ENCODE measurements at regions not wholly inside any gene's neighbourhood (a gene's known extent, or its start where the extent isn't known, plus 50 kb on each side); places are given as distances from the start of the nearest gene placed in this dataset.

DNA sequence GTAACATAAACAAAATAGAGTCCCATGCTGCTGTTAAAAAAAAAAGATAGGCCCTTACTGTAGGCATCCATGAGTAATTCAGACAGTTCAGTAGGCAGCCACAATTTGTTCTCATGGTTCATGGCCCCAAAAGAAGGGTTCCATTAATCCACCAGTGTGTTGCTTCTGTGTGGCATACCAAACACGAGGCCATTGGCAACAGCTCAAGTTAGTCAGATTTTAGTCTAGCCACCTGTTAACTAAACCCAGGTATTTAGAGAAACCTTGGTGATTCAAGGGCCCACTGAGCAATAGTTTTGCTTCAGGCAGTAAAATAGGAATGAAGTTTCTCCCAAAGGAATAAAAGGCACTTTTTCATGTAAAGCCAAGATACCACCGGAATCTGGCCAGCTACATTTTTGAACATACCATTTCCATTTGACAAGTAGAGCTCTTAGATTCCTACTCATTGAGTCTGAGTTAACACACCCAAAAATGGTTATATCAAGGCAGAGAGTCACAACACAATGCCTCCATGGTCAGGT is 80.1 kb upstream of the SRD5A2 start:
- H3K4me3 Mint-ChIP-seq: no peak overlapping the region
- no peaks in the 10 kb centered on the region for H3K36me3 Mint-ChIP-seq (ENCODE audit: low read depth)
- no peaks in the 10 kb centered on the region for H3K4me1 Mint-ChIP-seq
- no peak overlapping the region for H3K27ac Mint-ChIP-seq
- peaks cover 13% of the 10 kb centered on the region for H3K9me3 Mint-ChIP-seq
- no peak for DNase-seq
- TF ChIP-seq, protein P1, sequence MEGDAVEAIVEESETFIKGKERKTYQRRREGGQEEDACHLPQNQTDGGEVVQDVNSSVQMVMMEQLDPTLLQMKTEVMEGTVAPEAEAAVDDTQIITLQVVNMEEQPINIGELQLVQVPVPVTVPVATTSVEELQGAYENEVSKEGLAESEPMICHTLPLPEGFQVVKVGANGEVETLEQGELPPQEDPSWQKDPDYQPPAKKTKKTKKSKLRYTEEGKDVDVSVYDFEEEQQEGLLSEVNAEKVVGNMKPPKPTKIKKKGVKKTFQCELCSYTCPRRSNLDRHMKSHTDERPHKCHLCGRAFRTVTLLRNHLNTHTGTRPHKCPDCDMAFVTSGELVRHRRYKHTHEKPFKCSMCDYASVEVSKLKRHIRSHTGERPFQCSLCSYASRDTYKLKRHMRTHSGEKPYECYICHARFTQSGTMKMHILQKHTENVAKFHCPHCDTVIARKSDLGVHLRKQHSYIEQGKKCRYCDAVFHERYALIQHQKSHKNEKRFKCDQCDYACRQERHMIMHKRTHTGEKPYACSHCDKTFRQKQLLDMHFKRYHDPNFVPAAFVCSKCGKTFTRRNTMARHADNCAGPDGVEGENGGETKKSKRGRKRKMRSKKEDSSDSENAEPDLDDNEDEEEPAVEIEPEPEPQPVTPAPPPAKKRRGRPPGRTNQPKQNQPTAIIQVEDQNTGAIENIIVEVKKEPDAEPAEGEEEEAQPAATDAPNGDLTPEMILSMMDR (IDR thresholded peaks at IDR 0.05): no peak
- H3K27me3 Mint-ChIP-seq (ENCODE audit: low read depth, poor library complexity): peaks cover 19% of the 10 kb centered on the region

DNA sequence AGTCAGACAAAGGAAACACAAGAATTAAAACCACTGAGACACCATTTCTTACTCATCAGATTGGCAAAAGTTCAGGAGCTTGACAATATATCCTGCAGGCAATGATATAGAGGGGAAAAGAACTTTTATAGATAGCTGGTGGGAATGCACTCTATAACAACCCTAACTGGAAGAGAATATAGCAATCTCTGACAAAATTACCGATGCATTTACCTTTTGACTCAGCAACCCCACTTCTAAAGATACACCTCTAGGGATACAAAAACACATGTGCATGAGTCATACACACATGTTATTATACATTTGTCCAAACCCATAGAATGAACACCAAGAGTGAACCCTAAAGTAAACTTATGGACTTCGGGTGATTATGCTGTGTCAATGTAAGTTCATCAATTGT is 79.4 kb upstream of the SRD5A2 start:
- H3K36me3 Mint-ChIP-seq (ENCODE audit: low read depth): no peaks in the 10 kb centered on the region
- no peak for DNase-seq
- TF ChIP-seq, protein P1 (IDR thresholded peaks at IDR 0.05): no peak
- H3K4me3 Mint-ChIP-seq: no peak overlapping the region
- H3K27me3 Mint-ChIP-seq (ENCODE audit: low read depth, poor library complexity): peaks cover 19% of the 10 kb centered on the region
- no peak overlapping the region for H3K27ac Mint-ChIP-seq
- peaks cover 13% of the 10 kb centered on the region for H3K9me3 Mint-ChIP-seq
- H3K4me1 Mint-ChIP-seq: no peaks in the 10 kb centered on the region

DNA sequence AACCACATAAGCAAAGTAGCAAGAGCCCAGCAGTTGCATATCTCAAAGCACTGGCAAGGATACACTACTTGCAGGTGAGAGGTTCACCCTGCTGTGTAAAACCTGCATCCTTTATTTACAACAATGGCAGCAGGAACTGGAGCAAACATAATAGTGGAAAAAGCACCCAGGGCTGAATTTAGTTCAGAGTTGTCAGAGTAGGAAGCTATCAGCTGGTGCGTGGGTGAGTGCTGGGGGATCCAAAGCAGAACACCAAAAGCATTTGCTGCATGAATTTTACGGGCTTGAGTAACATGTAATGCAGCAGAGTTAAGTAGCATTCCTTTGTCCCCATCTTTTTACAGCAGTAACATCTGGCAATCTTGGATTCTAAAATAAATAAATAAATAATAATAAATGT is 73.5 kb upstream of the SRD5A2 start:
- no peak for DNase-seq
- Mint-ChIP-seq H3K4me3 (no peak overlapping the region), H3K9me3 (peaks cover 13% of the 10 kb centered on the region)

DNA sequence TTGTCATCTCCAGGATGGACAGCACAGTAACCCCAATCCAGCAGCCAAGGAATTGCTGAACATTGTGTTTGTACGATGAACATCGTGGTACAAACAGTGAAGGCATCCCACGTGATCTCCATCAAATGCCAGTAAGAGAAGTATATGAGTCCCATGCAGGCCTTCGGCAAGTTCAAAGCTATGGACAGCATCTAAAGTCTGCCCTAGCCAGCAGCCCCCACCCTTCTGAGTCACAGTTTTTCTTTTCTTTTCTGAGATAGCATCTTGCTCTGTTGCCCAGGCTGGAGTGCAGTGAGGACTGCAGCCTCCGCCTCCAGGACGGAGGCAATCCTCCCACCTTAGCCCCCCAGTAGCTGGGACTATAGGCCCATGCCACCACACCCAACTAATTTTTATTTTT is 71.0 kb upstream of the SRD5A2 start:
- Mint-ChIP-seq H3K9me3 (no peaks in the 10 kb centered on the region), H3K36me3 (ENCODE audit: low read depth) (no peaks in the 10 kb centered on the region), H3K4me1 (no peaks in the 10 kb centered on the region), H3K27ac (no peak overlapping the region), H3K27me3 (ENCODE audit: low read depth, poor library complexity) (peaks cover 22% of the 10 kb centered on the region), H3K4me3 (no peak overlapping the region)
- DNase-seq: no peak
- TF ChIP-seq, protein P1 (IDR thresholded peaks at IDR 0.05): no peak

More for the DNA sequence above, 73.5 kb upstream of the SRD5A2 start:
- no peaks in the 10 kb centered on the region for H3K36me3 Mint-ChIP-seq (ENCODE audit: low read depth)
- H3K4me1 Mint-ChIP-seq: no peaks in the 10 kb centered on the region
- H3K27me3 Mint-ChIP-seq (ENCODE audit: low read depth, poor library complexity): peaks cover 18% of the 10 kb centered on the region
- TF ChIP-seq, protein P1 (IDR thresholded peaks at IDR 0.05): no peak
- no peak overlapping the region for H3K27ac Mint-ChIP-seq

DNA sequence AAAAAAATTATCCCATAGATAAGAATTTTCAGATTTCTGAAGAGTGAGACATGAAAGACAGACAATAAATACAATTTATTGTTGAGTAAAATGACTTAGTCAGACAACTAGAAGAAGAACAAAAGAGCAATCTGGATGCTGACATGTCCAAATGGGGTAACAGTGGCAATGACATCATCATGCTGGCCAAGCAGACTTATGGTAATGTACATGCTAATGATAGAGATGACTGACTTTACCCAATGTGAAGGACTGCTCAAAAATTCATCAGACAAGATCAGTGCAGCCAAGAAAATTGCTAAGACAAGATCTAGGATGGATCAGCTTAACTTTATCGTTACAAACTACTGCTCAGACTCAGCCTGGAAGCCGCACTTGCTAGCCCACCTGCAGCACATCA is 70.5 kb upstream of the SRD5A2 start:
- no peak for DNase-seq
- Mint-ChIP-seq H3K4me1 (no peaks in the 10 kb centered on the region), H3K27me3 (ENCODE audit: low read depth, poor library complexity) (peaks cover 19% of the 10 kb centered on the region), H3K27ac (no peak overlapping the region), H3K36me3 (ENCODE audit: low read depth) (no peaks in the 10 kb centered on the region), H3K9me3 (no peaks in the 10 kb centered on the region), H3K4me3 (no peak overlapping the region)
- TF ChIP-seq, protein P1 (IDR thresholded peaks at IDR 0.05): no peak

DNA sequence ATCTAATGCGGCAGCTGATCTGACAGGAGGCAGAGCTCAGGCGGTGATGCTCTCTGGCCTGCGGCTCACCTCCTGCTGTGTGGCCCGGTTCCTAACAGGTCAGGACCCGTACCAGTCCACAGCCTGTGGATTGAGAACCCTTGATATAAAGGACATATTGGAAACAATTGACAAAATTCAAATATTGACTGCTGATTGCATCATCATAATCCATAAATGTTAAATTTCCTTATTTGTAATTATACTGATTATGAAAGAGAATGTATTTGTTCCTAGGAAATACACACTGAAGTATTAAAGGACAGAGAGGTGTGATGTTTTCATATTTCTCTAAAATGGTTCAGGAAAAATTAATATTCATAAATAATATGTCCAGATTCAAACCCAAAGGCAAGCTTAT is 63.8 kb upstream of the SRD5A2 start:
- no peaks in the 10 kb centered on the region for H3K36me3 Mint-ChIP-seq (ENCODE audit: low read depth)
- H3K27me3 Mint-ChIP-seq (ENCODE audit: low read depth, poor library complexity): peaks cover 48% of the 10 kb centered on the region
- no peaks in the 10 kb centered on the region for H3K4me1 Mint-ChIP-seq
- TF ChIP-seq, protein P1 (IDR thresholded peaks at IDR 0.05): no peak
- H3K4me3 Mint-ChIP-seq: no peak overlapping the region
- peaks cover 7% of the 10 kb centered on the region for H3K9me3 Mint-ChIP-seq
- DNase-seq: no peak
- H3K27ac Mint-ChIP-seq: no peak overlapping the region

All from nephron progenitor cell (in vitro differentiated cells).